Adrenal gland (tissue), 9 donors: ENCODE measurements at regions not wholly inside any gene's neighbourhood (a gene's known extent, or its start where the extent isn't known, plus 50 kb on each side); places are given as distances from the start of the nearest gene placed in this dataset.

Experiments
- DNase-seq, 7 donors: peaks; one replicate each; pipeline ENCODE4 v3.0.0-alpha.2; 2019 to 2020
- H3K27ac ChIP-seq, 5 donors: fragments of 200-600 bp; sonication (generic) in 4 of 5; 1 replicate in 3 of 5; 2 replicates in 2 of 5; pipeline versions ENCODE4 v1.5.1 to v1.8.0; 2016 to 2020; ENCODE audit warnings: mild to moderate bottlenecking in 1 of 5
- H3K27me3 ChIP-seq: fragments of 200-600 bp; 2 replicates; pipeline ENCODE4 v1.8.0; 2021
- H3K36me3 ChIP-seq, 2 donors: fragments of 200-600 bp; replicated peaks in 1 of 2; 1 replicate in 1 of 2; 2 replicates in 1 of 2; pipeline versions ENCODE4 v1.5.1 to v1.8.0; 2018 to 2022
- H3K4me1 ChIP-seq, 2 donors: fragments of 200-600 bp; replicated peaks in 1 of 2; 1 replicate in 1 of 2; 2 replicates in 1 of 2; pipeline versions ENCODE4 v1.5.1 to v1.8.0; 2018 to 2021
- H3K4me3 ChIP-seq, 4 donors: fragments of 200-600 bp; sonication (generic) in 3 of 4; one replicate each; pipeline ENCODE4 v1.5.1; 2016 to 2018
- H3K9me3 ChIP-seq, 3 donors: fragments of 200-600 bp; sonication (generic) in 1 of 3; replicated peaks in 1 of 3; 1 replicate in 2 of 3; 2 replicates in 1 of 3; pipeline versions ENCODE4 v1.5.1 to v1.8.0; 2016 to 2021
- CTCF ChIP-seq, 6 experiments: fragments of 450-650 bp in 4 of 6; fragments of 200-600 bp in 2 of 6; sonication (generic) in 1 of 6; IDR thresholded peaks; 1 replicate in 5 of 6; 2 replicates in 1 of 6; pipeline versions ENCODE4 v1.5.1 to v1.8.0; 2016 to 2021; ENCODE audit warnings: antibody characterized with exemption in 6 of 6, mild to moderate bottlenecking in 2 of 6, moderate library complexity in 1 of 6
- POLR2A ChIP-seq, 2 donors: fragments of 450-650 bp; IDR thresholded peaks; one replicate each; pipeline ENCODE4 v1.6.1; 2017; ENCODE audit warnings: antibody characterized with exemption in 2 of 2, mild to moderate bottlenecking in 2 of 2, moderate library complexity in 1 of 2
- WGBS, 4 donors: extraction: QIAGEN DNeasy Blood & Tissue Kit in 2 of 4; methylation state at CpG; one replicate each; pipeline versions ENCODE4 v1.1.5 to v1.1.7; 2013 to 2017; 5-methylcytosine and 5-hydroxymethylcytosine counted together
- intact Hi-C, 2 donors: fragments of 100-400 bp; cut with DNase I; formaldehyde crosslinking; loops; one replicate each; pipeline versions ENCODE4 v1.14.1 to v1.15.0; 2022 to 2023
- donor health status: healthy with polysubstance abuse.
- donor health status: Bipolar disorder and iron deficiency.
- donor health status: DM: yes; HTN: yes; CAD: no.
- donor health status: DM: no; HTN: no; CAD: no.
- donor health status: DM: no; HTN: no; CAD: no.

- Histone ChIP-seq H3K36me3 (no peaks in the 10 kb centered on the region), H3K27me3 (no peaks in the 10 kb centered on the region), H3K4me3 (no peak overlapping the region), H3K9me3 (no peaks in the 10 kb centered on the region), H3K4me1 (no peaks in the 10 kb centered on the region), H3K27ac (no peak overlapping the region)
- intact Hi-C loops: loop anchor here in 1 of 2 donors (10.0 kb wide), 3 partner anchors 151 to 871 kb away; no protein-coding TSS in a partner anchor
- 64 to 75% (median 71%) methylated on average over 4 of the region's 4 CpGs for whole genome bisulfite sequencing, 4 donors
- no peak for TF ChIP-seq POLR2A (IDR thresholded peaks at IDR 0.05)
- no peak for TF ChIP-seq CTCF (IDR thresholded peaks at IDR 0.05)
- no peak for DNase-seq
Observed at GRCh38 chr10:28434063-28434462, 98.9 kb upstream of the WAC start.

- H3K27ac ChIP-seq: no peak overlapping the region
- TF ChIP-seq POLR2A (IDR thresholded peaks at IDR 0.05): no peak
- no peak for TF ChIP-seq CTCF (IDR thresholded peaks at IDR 0.05)
- H3K9me3 ChIP-seq: no peaks in the 10 kb centered on the region
- DNase-seq: no peak
- H3K4me3 ChIP-seq: no peak overlapping the region
- no peaks in the 10 kb centered on the region for H3K36me3 ChIP-seq
- 87 to 98% (median 93%) methylated on average over 3 of the region's 3 CpGs for WGBS, 4 donors
- intact Hi-C loops: no loop called here
- no peaks in the 10 kb centered on the region for H3K27me3 ChIP-seq
- H3K4me1 ChIP-seq: no peaks in the 10 kb centered on the region
Observed at GRCh38 chr10:28442403-28442802, 90.5 kb upstream of the WAC start.

- Histone ChIP-seq H3K27me3 (no peaks in the 10 kb centered on the region), H3K4me1 (no peaks in the 10 kb centered on the region), H3K27ac (no peak overlapping the region), H3K4me3 (no peak overlapping the region), H3K9me3 (no peaks in the 10 kb centered on the region), H3K36me3 (no peaks in the 10 kb centered on the region)
- DNase-seq: no peak
- intact Hi-C loops: no loop called here
- TF ChIP-seq CTCF (IDR thresholded peaks at IDR 0.05) (no peak), POLR2A (IDR thresholded peaks at IDR 0.05) (no peak)
- 83 to 88% (median 84%) methylated on average over 2 to 3 of the region's 3 CpGs for WGBS, 4 donors
Observed at GRCh38 chr10:28444031-28444430, 88.9 kb upstream of the WAC start.

- no peak overlapping the region for H3K27ac ChIP-seq
- H3K36me3 ChIP-seq: no peaks in the 10 kb centered on the region
- no peaks in the 10 kb centered on the region for H3K9me3 ChIP-seq
- H3K4me3 ChIP-seq: no peak overlapping the region
- intact Hi-C loops: no loop called here
- no peak for TF ChIP-seq POLR2A (IDR thresholded peaks at IDR 0.05)
- no peak for DNase-seq
- WGBS, 4 donors: 75 to 86% (median 85%) methylated on average over 6 of the region's 6 CpGs
- no peaks in the 10 kb centered on the region for H3K4me1 ChIP-seq
- no peaks in the 10 kb centered on the region for H3K27me3 ChIP-seq
Observed at GRCh38 chr10:28445516-28445915, 87.4 kb upstream of the WAC start.

GRCh38 chr10:28449382-28449781, 83.5 kb upstream of the WAC start:
- TF ChIP-seq POLR2A (IDR thresholded peaks at IDR 0.05) (no peak), CTCF (IDR thresholded peaks at IDR 0.05) (no peak)
- intact Hi-C loops: no loop called here

More at GRCh38 chr10:28449382-28449781, 83.5 kb upstream of the WAC start:
- no peak overlapping the region for H3K4me3 ChIP-seq
- no peaks in the 10 kb centered on the region for H3K36me3 ChIP-seq
- WGBS, 4 donors: 69 to 78% (median 74%) methylated on average over 1 of the region's 1 CpG
- H3K27ac ChIP-seq: no peak overlapping the region
- H3K4me1 ChIP-seq: no peaks in the 10 kb centered on the region
- H3K9me3 ChIP-seq: no peaks in the 10 kb centered on the region
- H3K27me3 ChIP-seq: no peaks in the 10 kb centered on the region
- no peak for DNase-seq
